Esophagus (tissue), 2 donors: ENCODE measurements at regions not wholly inside any gene's neighbourhood (a gene's known extent, or its start where the extent isn't known, plus 50 kb on each side); places are given as distances from the start of the nearest gene placed in this dataset.

Experiments used
- H3K27ac ChIP-seq, 2 donors: one replicate each; pipeline ENCODE4 v1.5.1; 2013; ENCODE audit warnings: low read depth in 2 of 2, mild to moderate bottlenecking in 2 of 2, inconsistent platforms in 1 of 2, low read length in 1 of 2, moderate library complexity in 1 of 2
- H3K27me3 ChIP-seq, 2 donors: one replicate each; pipeline ENCODE4 v1.6.1; 2013; ENCODE audit warnings: low read length in 2 of 2, control low read depth in 1 of 2, mild to moderate bottlenecking in 1 of 2; ENCODE audit not compliant: insufficient read depth in 2 of 2, control insufficient read depth in 1 of 2
- H3K36me3 ChIP-seq, 2 donors: one replicate each; pipeline ENCODE4 v1.6.1; 2013; ENCODE audit warnings: low read length in 1 of 2; ENCODE audit not compliant: control insufficient read depth in 2 of 2, insufficient read depth in 2 of 2
- H3K4me1 ChIP-seq, 2 donors: one replicate each; pipeline ENCODE4 v1.6.1; 2013; ENCODE audit warnings: low read length in 1 of 2; ENCODE audit not compliant: control insufficient read depth in 2 of 2, insufficient read depth in 2 of 2
- H3K4me3 ChIP-seq, 2 donors: one replicate each; pipeline ENCODE4 v1.5.1; 2013; ENCODE audit warnings: low read length in 2 of 2, mild to moderate bottlenecking in 2 of 2, low read depth in 1 of 2, moderate library complexity in 1 of 2
- H3K9me3 ChIP-seq, 2 donors: one replicate each; pipeline ENCODE4 v1.6.1; 2013; ENCODE audit warnings: mild to moderate bottlenecking in 2 of 2, low read depth in 1 of 2, low read length in 1 of 2, moderate library complexity in 1 of 2; ENCODE audit not compliant: control insufficient read depth in 2 of 2, insufficient read depth in 1 of 2
- WGBS, 2 donors: extraction: QIAGEN DNeasy Blood & Tissue Kit; methylation state at CpG; one replicate each; pipeline ENCODE4 v1.1.7; 2013; 5-methylcytosine and 5-hydroxymethylcytosine counted together
- donor health status: healthy with polysubstance abuse.
- donor health status: Bipolar disorder and iron deficiency.

DNA sequence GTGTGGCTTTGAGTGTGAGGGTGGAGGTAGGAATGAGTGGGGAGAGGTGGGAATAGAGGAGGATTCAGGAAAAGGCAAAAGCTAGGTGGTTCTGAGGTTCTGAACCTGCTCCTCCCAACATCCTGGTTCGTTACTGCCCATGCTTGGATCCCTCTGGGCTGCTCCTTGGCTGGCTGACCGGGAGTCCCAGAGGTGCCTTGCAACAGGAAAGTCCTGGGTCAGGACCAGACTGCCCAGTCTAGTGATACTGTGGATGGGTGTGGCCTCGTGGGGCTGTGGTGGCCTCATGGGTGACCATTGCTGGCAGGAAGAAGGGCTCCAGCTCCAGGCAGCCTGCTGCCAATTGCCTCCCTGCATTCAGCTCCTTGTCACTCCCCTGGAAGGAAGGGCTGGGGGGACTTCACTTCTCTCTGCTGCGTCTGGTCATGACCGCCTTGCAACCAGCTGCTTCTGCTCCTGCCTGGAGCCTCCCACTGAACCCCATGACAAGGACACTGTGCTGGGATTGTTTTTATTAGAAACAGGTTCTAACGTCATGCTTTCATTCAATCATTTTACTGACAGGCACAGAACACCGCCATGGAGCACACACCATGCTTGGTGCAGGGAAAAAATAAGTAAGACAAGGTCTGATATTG is 61.5 kb upstream of the UBL3 start:
- Histone ChIP-seq H3K9me3 (no peaks in the 10 kb centered on the region), H3K4me1 (peaks cover 0 to 5% of the 10 kb centered on the region in 2 donors), H3K36me3 (no peaks in the 10 kb centered on the region), H3K4me3 (no peak overlapping the region), H3K27ac (peak overlapping the region in 1 of 2 donors; percentile 69), H3K27me3 (no peaks in the 10 kb centered on the region)
- 73 to 76% methylated on average over 7 of the region's 7 CpGs for WGBS, 2 donors

DNA sequence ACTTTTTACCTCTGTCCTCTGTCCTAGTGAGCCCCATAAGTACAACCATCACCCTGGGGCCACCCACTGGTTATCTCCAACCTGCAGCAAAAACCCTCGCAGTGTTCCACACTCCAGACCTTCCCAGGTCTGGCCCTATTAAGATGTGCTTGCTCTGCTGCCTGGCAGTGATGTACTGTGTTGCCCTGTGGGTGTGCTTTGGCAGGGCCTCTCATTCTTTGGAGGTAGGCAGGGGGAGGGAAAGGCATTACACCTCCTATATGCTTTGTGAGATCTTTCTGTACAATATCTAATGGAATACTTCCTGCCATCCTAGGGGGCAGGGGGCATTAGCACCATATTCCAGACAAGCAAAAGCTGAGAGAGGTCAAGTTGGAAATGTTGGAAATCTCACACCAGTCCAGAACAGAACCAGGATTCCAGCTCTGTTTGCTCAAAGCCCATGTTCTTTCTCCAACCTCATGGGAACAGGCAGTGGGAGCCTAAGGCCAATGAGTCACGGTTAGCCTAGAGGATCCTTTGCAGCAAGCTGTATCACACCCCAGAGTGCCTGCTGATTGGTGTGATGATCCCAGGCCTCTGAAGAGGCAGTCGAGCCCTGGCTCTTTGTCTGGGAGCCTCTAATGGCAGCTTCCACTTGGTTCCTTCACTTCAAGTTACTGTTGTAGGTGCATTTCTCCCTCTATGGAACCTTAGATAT is 59.7 kb upstream of the UBL3 start:
- 61 to 64% methylated on average over 3 of the region's 3 CpGs for WGBS, 2 donors
- H3K4me1 ChIP-seq, result peaks cover 0 to 5% of the 10 kb centered on the region in 2 donors
- H3K9me3 ChIP-seq, result no peaks in the 10 kb centered on the region
- no peaks in the 10 kb centered on the region for H3K36me3 ChIP-seq
- no peak overlapping the region for H3K4me3 ChIP-seq
- H3K27ac ChIP-seq, result peak overlapping the region in 1 of 2 donors; percentile 48
- no peaks in the 10 kb centered on the region for H3K27me3 ChIP-seq

DNA sequence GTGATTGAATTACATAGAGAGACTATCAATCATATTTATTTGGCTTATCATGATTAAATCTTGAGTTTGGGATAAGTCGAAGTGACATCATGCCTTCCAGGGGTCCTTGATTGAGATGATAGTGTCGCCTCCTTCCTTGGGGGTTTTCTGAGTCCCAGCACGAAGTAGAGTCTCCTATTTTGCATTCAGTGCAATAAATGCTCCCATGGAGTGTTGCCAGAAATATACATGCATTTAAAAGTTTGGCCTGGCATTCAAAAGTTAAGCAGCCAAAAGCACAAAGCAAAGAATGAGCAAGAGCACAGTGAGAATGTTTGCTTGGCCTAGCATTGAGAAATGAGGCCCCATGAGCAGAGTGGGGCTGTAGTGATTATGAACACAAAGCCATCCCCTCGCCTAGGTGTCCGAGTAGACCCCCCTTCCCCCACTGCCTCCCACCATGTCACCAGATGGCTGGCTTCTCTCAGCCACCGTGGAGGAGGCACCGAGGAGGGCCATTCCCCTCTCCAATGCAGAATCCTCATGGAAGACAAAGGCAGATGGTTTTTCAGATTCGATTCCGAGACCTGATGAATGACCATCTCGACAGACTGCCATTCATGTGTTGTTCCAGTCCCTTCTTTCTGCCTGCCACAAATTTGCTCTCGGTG is 58.8 kb upstream of the UBL3 start:
- 85 to 87% methylated on average over 11 of the region's 11 CpGs for WGBS, 2 donors

DNA sequence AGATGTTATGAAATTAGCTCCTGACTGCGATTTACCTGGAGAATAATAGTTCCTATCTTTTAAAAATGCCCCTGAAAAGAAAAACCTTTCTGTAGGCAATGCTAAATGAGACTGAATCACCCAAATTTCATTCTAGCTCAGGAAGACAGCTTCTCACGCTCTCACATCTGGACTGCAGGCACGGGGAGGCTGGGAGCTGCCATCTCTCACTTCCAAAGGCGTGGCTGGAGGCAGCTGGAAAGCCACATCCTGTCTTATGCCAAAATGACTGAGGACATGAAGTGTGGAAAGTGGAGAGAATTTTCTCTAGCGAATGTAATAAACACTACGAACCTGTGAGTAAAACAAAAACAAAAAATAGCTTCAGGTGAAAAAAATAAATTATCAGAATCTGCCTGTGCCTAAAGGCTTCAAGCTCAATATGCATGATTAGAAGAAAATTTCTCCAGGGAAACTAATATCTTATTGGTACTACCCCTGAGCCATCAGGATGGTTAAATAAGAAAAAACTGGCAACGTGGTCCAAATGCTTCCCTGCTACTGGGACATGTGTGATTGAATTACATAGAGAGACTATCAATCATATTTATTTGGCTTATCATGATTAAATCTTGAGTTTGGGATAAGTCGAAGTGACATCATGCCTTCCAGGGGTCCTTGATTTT is 58.1 kb upstream of the UBL3 start:
- WGBS, 2 donors, result 70 to 75% methylated on average over 8 of the region's 8 CpGs
- Histone ChIP-seq H3K9me3 (no peaks in the 10 kb centered on the region), H3K27ac (no peak overlapping the region), H3K4me3 (no peak overlapping the region), H3K36me3 (no peaks in the 10 kb centered on the region), H3K4me1 (peaks cover 0 to 5% of the 10 kb centered on the region in 2 donors), H3K27me3 (no peaks in the 10 kb centered on the region)

More for the DNA sequence above, 58.8 kb upstream of the UBL3 start:
- H3K9me3 ChIP-seq, result no peaks in the 10 kb centered on the region
- peaks cover 0 to 5% of the 10 kb centered on the region in 2 donors for H3K4me1 ChIP-seq
- H3K27me3 ChIP-seq, result no peaks in the 10 kb centered on the region
- H3K36me3 ChIP-seq, result no peaks in the 10 kb centered on the region
- no peak overlapping the region for H3K4me3 ChIP-seq
- H3K27ac ChIP-seq, result no peak overlapping the region

DNA sequence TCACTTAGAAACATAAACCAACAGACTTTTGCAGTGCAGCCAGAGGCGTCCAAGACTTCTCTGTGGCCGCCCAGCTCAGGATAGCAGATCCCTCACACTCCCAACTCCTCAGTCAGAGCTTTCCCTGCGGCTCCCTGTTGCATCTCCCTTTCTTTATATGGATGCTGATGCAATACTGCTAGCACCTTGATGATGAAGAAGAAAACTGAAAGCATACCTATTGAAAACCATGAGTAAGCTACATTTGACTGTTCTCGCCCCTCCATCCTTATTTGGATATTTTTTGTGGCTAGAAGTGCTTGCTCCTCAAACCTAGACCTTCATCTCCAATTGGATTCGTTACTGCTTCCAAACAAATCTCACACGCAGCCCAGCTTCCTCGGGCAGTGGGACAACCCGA is 57.3 kb upstream of the UBL3 start:
- no peaks in the 10 kb centered on the region for H3K36me3 ChIP-seq
- H3K4me3 ChIP-seq, result no peak overlapping the region
- H3K27me3 ChIP-seq, result no peaks in the 10 kb centered on the region
- no peaks in the 10 kb centered on the region for H3K9me3 ChIP-seq
- H3K4me1 ChIP-seq, result peaks cover 0 to 5% of the 10 kb centered on the region in 2 donors
- WGBS, 2 donors, result 87% methylated on average over 8 of the region's 8 CpGs
- no peak overlapping the region for H3K27ac ChIP-seq

DNA sequence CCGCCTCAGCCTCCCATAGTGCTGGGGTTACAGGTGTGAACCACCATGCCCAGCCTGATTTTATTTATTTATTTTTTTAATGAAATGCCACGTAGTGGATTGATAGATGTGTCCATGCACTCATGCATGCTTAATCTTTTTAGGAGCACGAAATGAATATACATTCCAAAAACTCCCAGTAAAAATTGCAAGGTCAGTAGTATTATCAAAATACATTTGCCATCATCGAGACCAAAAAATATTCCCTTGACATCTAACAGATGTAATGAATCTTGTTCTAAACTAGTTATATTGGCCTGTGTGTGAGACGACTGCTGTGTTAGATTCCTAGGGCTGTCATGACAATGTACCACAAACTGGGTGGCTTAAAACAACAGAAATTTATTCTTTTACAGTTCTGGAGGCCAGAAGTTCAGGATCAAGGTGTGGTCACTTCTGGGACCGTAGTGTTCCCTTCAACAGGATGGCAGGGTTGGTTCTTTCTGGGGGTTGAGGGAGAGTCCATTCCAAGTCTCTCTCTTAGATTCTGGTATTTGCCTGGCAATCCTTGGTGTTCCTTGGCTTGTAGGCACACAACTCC is 56.1 kb upstream of the UBL3 start:
- no peak overlapping the region for H3K4me3 ChIP-seq
- no peaks in the 10 kb centered on the region for H3K4me1 ChIP-seq
- H3K27ac ChIP-seq, result no peak overlapping the region
- H3K36me3 ChIP-seq, result no peaks in the 10 kb centered on the region
- H3K27me3 ChIP-seq, result no peaks in the 10 kb centered on the region
- H3K9me3 ChIP-seq, result no peaks in the 10 kb centered on the region
- 83 to 84% methylated on average over 6 of the region's 6 CpGs for WGBS, 2 donors

DNA sequence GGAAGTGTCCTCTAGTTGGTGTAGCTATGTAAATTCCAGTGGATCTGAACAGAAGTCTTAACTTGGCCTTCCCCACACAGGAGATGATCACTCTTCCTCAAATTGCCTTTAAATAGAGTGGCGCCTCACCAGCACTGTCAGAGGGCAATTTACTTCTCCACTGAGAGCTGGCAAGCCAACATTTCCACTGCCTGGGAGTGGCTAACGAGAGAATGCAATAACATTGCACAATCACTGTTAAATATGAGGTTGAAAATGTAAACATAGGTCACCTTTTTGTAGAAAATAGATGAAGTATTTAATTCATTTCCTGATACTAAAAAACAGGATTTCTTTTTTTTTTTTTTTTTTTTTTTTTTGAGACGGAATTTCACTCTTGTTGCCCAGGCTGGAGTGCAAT is 55.4 kb upstream of the UBL3 start:
- Histone ChIP-seq H3K9me3 (no peaks in the 10 kb centered on the region), H3K27me3 (no peaks in the 10 kb centered on the region), H3K27ac (no peak overlapping the region), H3K4me1 (no peaks in the 10 kb centered on the region), H3K36me3 (no peaks in the 10 kb centered on the region), H3K4me3 (no peak overlapping the region)
- 38 to 53% methylated on average over 3 of the region's 3 CpGs for WGBS, 2 donors

DNA sequence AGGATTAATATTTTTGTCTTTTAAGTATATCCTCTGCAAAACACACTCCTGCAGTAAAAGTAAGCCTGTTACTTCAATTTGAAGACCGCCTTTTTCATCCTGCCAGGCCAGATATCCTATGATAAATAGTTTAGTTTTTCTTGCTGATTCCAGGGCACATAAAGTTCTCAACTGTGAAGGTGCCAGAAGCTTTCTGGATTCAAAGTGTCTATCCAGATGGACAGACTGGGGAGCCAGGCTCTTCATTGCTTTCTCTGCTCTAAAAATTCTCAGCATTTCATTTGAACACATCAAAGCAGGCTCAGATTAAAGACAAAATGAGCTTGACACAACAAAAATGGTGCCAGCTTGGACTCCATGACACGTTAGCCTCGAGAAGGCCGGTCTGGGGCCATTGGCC is 53.6 kb upstream of the UBL3 start:
- H3K36me3 ChIP-seq, result no peaks in the 10 kb centered on the region
- 86 to 98% methylated on average over 4 of the region's 4 CpGs for WGBS, 2 donors
- H3K27ac ChIP-seq, result no peak overlapping the region
- H3K4me1 ChIP-seq, result no peaks in the 10 kb centered on the region
- H3K4me3 ChIP-seq, result no peak overlapping the region
- H3K27me3 ChIP-seq, result no peaks in the 10 kb centered on the region
- no peaks in the 10 kb centered on the region for H3K9me3 ChIP-seq

DNA sequence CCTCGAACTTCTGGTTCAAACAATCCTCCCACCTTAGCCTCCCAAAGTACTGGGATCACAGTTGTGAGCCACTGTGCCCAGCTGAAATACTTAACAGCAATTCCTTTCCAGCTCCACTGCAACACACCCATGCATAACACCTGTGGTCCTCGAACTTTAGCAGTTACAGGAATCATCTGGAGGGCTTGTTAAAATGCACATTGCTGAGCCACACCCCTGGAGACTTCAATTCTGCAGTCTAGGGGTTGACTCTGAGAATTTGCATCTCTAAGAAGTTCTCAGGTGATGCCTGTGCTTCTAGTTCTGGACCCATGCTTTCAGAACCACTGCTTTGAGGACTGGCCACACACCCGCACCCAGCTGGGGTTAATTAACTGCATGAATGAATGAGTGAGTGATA is 53.1 kb upstream of the UBL3 start:
- Histone ChIP-seq H3K27me3 (no peaks in the 10 kb centered on the region), H3K9me3 (no peaks in the 10 kb centered on the region), H3K36me3 (no peaks in the 10 kb centered on the region), H3K27ac (no peak overlapping the region), H3K4me3 (no peak overlapping the region), H3K4me1 (no peaks in the 10 kb centered on the region)
- WGBS, 2 donors, result 75 to 79% methylated on average over 3 of the region's 3 CpGs
